OCI-M1 (cell line): ENCODE measurements at regions not wholly inside any gene's neighbourhood (a gene's known extent, or its start where the extent isn't known, plus 50 kb on each side); places are given as distances from the start of the nearest gene placed in this dataset.

Experiments
- DNase-seq: peaks from one replicate; lab custom pipeline; 2025; lab: John Stamatoyannopoulos, UW

- no peak for DNase-seq
Measured at GRCh38 chr21:27126140-27126539, 159.3 kb upstream of the ADAMTS5 start.

- no peak for DNase-seq
Measured at GRCh38 chr21:27122686-27123085, 155.8 kb upstream of the ADAMTS5 start.

GRCh38 chr21:27114111-27114510, 147.2 kb upstream of the ADAMTS5 start:
- no peak for DNase-seq

- DNase-seq = no peak
Measured at GRCh38 chr21:27112186-27112585, 145.3 kb upstream of the ADAMTS5 start.

GRCh38 chr21:27110956-27111355, 144.1 kb upstream of the ADAMTS5 start:
- no peak for DNase-seq

- no peak for DNase-seq
Measured at GRCh38 chr21:27108701-27109100, 141.8 kb upstream of the ADAMTS5 start.

- DNase-seq = no peak
Measured at GRCh38 chr21:27108228-27108627, 141.3 kb upstream of the ADAMTS5 start.

GRCh38 chr21:27104846-27105431, 138.1 kb upstream of the ADAMTS5 start:
- DNase-seq = no peak

GRCh38 chr21:27103768-27104167, 136.9 kb upstream of the ADAMTS5 start:
- DNase-seq = no peak

- no peak for DNase-seq
Measured at GRCh38 chr21:27101523-27101922, 134.6 kb upstream of the ADAMTS5 start.

- peak; percentile 34 for DNase-seq
Measured at GRCh38 chr21:27094184-27094948, 127.5 kb upstream of the ADAMTS5 start.

GRCh38 chr21:27086630-27087029, 119.7 kb upstream of the ADAMTS5 start:
- DNase-seq = no peak

- no peak for DNase-seq
Measured at GRCh38 chr21:27086186-27086585, 119.3 kb upstream of the ADAMTS5 start.

GRCh38 chr21:27085387-27085786, 118.5 kb upstream of the ADAMTS5 start:
- DNase-seq = no peak

- DNase-seq = no peak
Measured at GRCh38 chr21:27083144-27083543, 116.3 kb upstream of the ADAMTS5 start.

GRCh38 chr21:27082431-27083010, 115.6 kb upstream of the ADAMTS5 start:
- DNase-seq = no peak

- no peak for DNase-seq
Measured at GRCh38 chr21:27079636-27080240, 112.8 kb upstream of the ADAMTS5 start.

GRCh38 chr21:27078915-27079314, 112.0 kb upstream of the ADAMTS5 start:
- DNase-seq = no peak

GRCh38 chr21:27077501-27077900, 110.6 kb upstream of the ADAMTS5 start:
- DNase-seq = peak; percentile 16

GRCh38 chr21:27076025-27076424, 109.1 kb upstream of the ADAMTS5 start:
- DNase-seq = no peak

GRCh38 chr21:27070861-27071670, 104.2 kb upstream of the ADAMTS5 start:
- no peak for DNase-seq

- no peak for DNase-seq
Measured at GRCh38 chr21:27068811-27069210, 101.9 kb upstream of the ADAMTS5 start.
